Kidney (tissue), 13 donors: ENCODE measurements at regions not wholly inside any gene's neighbourhood (a gene's known extent, or its start where the extent isn't known, plus 50 kb on each side); places are given as distances from the start of the nearest gene placed in this dataset.

Source experiments
- DNase-seq, 5 donors: peaks; one replicate each; pipeline ENCODE4 v3.0.0-alpha.2; 2013 to 2020
- FAIRE-seq: peaks from 2 replicates; lab custom pipeline; 2012; peaks lifted over from hg19 to GRCh38; lab: Jason Lieb, UNC
- H3K27ac ChIP-seq, 2 donors: one replicate each; pipeline ENCODE4 v1.7.0; 2013; ENCODE audit warnings: low read depth in 2 of 2, low read length in 2 of 2, inconsistent platforms in 1 of 2
- H3K27me3 ChIP-seq: one replicate; pipeline ENCODE4 v1.7.1; 2013; ENCODE audit warnings: low read length, inconsistent platforms; ENCODE audit not compliant: control insufficient read depth, insufficient read depth
- H3K36me3 ChIP-seq, 3 donors: one replicate each; pipeline versions ENCODE4 v1.7.0 to v1.7.1; 2013; ENCODE audit warnings: low read length in 3 of 3, control low read depth in 1 of 3, inconsistent platforms in 1 of 3; ENCODE audit not compliant: insufficient read depth in 3 of 3, control insufficient read depth in 2 of 3
- H3K4me1 ChIP-seq, 3 donors: one replicate each; pipeline versions ENCODE4 v1.7.0 to v1.7.1; 2013; ENCODE audit warnings: low read length in 3 of 3, inconsistent platforms in 1 of 3, low read depth in 1 of 3; ENCODE audit not compliant: control insufficient read depth in 2 of 3, insufficient read depth in 2 of 3
- H3K4me3 ChIP-seq, 3 donors: one replicate each; pipeline versions ENCODE4 v1.7.0 to v1.8.1; 2013; ENCODE audit warnings: low read length in 3 of 3, control low read depth in 1 of 3, inconsistent platforms in 1 of 3
- H3K9ac ChIP-seq, 3 donors: one replicate each; pipeline versions ENCODE4 v1.7.0 to v1.7.1; 2013; ENCODE audit warnings: low read length in 3 of 3, control low read depth in 1 of 3, inconsistent platforms in 1 of 3
- H3K9me3 ChIP-seq, 3 donors: one replicate each; pipeline versions ENCODE4 v1.7.0 to v1.7.1; 2013; ENCODE audit warnings: low read length in 3 of 3, control low read depth in 1 of 3, inconsistent platforms in 1 of 3; ENCODE audit not compliant: control insufficient read depth in 2 of 3, insufficient read depth in 1 of 3
- intact Hi-C: fragments of 100-400 bp; cut with DNase I; formaldehyde crosslinking; loops from one replicate; pipeline ENCODE4 v1.11.1; 2022
- TF ChIP-seq, protein P1 (sequence below): IDR thresholded peaks from 3 replicates; pipeline ENCODE4 v1.5.1; 2012; ENCODE audit warnings: mild to moderate bottlenecking, moderate library complexity, borderline replicate concordance; ENCODE audit not compliant: insufficient read depth; ENCODE audit errors: extremely low read depth
- donor health status: control.
- donor health status: control.
- donor health status: control.
- donor health status: control.
- donor health status: control.
- donor health status: DM: yes; HTN: yes; CAD: no.
- donor health status: Normal renal cell carcinoma (clear cell type).

DNA sequence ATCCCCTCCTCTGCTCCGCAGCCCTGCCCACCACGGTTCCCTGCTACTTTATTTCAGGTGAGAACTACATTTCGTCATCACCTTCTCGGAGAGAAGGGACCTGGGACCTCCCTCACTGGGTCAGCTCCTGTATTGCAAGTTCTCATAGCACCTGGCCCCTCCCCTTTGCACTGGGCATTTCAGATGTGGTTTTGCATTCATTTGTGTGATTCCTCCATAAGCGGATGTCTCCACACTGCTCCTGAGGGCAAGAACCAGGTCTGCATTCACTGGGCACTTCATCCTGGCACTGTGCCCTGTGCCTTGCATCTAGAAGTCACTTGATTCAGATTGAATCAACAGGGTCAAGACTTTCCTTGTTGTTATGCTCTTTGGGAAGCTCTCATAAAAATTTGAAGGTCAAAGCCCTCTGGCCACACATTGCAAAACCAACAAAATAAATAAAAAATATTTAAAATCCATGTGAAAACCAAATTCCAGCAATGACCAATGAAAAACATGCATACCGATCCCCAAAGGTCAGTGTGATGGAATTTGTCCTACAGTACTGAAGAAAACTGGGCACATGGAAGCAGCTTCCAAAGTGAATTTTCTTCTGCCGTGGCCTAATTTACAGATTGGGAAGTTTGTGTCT is 89.1 kb upstream of the F13A1 start:
- H3K36me3 ChIP-seq, result no peaks in the 10 kb centered on the region
- no peaks in the 10 kb centered on the region for H3K27me3 ChIP-seq
- TF ChIP-seq, protein P1, sequence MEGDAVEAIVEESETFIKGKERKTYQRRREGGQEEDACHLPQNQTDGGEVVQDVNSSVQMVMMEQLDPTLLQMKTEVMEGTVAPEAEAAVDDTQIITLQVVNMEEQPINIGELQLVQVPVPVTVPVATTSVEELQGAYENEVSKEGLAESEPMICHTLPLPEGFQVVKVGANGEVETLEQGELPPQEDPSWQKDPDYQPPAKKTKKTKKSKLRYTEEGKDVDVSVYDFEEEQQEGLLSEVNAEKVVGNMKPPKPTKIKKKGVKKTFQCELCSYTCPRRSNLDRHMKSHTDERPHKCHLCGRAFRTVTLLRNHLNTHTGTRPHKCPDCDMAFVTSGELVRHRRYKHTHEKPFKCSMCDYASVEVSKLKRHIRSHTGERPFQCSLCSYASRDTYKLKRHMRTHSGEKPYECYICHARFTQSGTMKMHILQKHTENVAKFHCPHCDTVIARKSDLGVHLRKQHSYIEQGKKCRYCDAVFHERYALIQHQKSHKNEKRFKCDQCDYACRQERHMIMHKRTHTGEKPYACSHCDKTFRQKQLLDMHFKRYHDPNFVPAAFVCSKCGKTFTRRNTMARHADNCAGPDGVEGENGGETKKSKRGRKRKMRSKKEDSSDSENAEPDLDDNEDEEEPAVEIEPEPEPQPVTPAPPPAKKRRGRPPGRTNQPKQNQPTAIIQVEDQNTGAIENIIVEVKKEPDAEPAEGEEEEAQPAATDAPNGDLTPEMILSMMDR, result no peak
- H3K4me3 ChIP-seq, result no peak overlapping the region
- no peaks in the 10 kb centered on the region for H3K9me3 ChIP-seq
- no peak overlapping the region for H3K9ac ChIP-seq
- intact Hi-C loops, result no loop called here
- FAIRE-seq (no peak), DNase-seq (no peak)
- no peak overlapping the region for H3K27ac ChIP-seq
- no peaks in the 10 kb centered on the region for H3K4me1 ChIP-seq

DNA sequence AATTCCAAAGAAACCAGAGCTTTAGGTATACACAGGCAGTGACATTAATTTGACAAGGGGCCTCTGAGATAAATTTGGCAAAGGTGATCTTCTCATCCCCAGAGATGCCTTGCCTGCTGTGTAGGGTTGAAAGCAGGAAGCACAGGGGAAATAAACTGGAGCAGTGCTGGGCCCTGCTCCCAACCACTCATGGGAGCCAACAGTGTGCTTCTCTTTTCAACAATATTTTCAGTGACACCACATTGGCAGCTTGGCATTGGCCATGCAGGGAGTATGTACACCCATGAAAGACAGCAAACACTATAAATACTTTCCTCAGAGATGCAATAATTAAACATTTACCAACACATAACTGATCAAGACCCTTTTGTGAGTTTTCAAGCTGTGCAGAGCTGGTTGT is 90.7 kb upstream of the F13A1 start:
- intact Hi-C loops, result no loop called here
- Histone ChIP-seq H3K4me1 (no peaks in the 10 kb centered on the region), H3K27ac (no peak overlapping the region), H3K4me3 (no peak overlapping the region), H3K36me3 (no peaks in the 10 kb centered on the region), H3K27me3 (no peaks in the 10 kb centered on the region), H3K9me3 (no peaks in the 10 kb centered on the region), H3K9ac (no peak overlapping the region)
- FAIRE-seq (no peak), DNase-seq (no peak)
- TF ChIP-seq, protein P1, result no peak

DNA sequence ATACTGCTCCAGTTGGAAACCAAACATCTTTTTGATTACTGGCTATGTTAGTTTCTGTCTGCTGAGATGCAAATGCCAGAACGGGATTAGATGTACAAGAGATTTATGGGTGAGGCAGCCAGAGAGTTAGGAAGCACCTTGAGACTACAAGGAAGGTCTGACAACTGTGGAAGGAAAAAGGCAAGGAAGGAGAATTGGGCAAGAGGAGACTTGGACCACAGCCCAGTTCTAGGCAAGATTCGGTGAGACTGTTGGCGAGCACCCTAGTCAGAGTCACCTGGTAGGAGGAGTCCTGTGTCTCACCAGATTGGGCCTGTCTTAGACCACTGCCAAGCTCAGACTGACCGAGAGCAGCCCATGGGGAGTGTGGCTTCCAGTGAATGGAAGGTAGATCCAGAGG is 91.8 kb upstream of the F13A1 start:
- Histone ChIP-seq H3K27ac (no peak overlapping the region), H3K27me3 (no peaks in the 10 kb centered on the region), H3K9ac (no peak overlapping the region), H3K36me3 (no peaks in the 10 kb centered on the region), H3K9me3 (no peaks in the 10 kb centered on the region), H3K4me3 (no peak overlapping the region), H3K4me1 (no peaks in the 10 kb centered on the region)
- TF ChIP-seq, protein P1, result no peak
- DNase-seq (no peak), FAIRE-seq (no peak)
- intact Hi-C loops, result no loop called here

DNA sequence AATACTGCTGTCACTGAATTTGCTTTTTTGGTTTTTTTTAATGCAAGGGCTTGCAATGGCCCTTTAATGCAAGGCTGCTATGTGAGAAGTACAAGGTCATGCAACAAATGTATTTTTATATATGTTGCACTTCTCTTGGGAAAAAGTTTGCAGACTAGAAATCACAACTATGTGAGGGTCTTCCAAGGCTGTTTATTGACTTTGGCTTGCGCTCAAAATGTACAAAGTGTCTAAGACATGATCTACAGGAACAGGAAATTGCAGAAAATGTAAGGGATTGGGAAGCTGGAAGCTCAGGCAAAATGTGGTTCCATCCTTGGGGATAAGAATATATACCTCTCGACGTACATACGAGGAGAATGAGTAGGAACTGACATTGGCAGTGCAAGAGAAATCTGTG is 92.2 kb upstream of the F13A1 start:
- H3K9ac ChIP-seq, result no peak overlapping the region
- H3K4me1 ChIP-seq, result no peaks in the 10 kb centered on the region
- no peak overlapping the region for H3K4me3 ChIP-seq
- H3K36me3 ChIP-seq, result no peaks in the 10 kb centered on the region
- H3K27me3 ChIP-seq, result no peaks in the 10 kb centered on the region
- H3K27ac ChIP-seq, result no peak overlapping the region
- intact Hi-C loops, result no loop called here
- H3K9me3 ChIP-seq, result no peaks in the 10 kb centered on the region
- FAIRE-seq (no peak), DNase-seq (peak in 3 of 5 donors; percentile 19 to 87 (median 61))
- TF ChIP-seq, protein P1, result no peak
